Loucy (cell line): ENCODE measurements at regions not wholly inside any gene's neighbourhood (a gene's known extent, or its start where the extent isn't known, plus 50 kb on each side); places are given as distances from the start of the nearest gene placed in this dataset.

Source experiments
- H2AFZ ChIP-seq: fragments of 200-600 bp; sonication (generic); 2 replicates; pipeline ENCODE4 v1.6.0; 2016; ENCODE audit warnings: antibody characterized with exemption, mild to moderate bottlenecking, low read length, moderate library complexity
- H3F3A ChIP-seq: fragments of 200-600 bp; 2 replicates; pipeline ENCODE4 v1.6.0; 2016; ENCODE audit warnings: antibody characterized with exemption, low read depth, mild to moderate bottlenecking
- H3K27me3 ChIP-seq: fragments of 200-600 bp; sonication (generic); 2 replicates; pipeline ENCODE4 v1.6.1; 2014; ENCODE audit warnings: low read length, mild to moderate bottlenecking; ENCODE audit not compliant: insufficient read depth, poor library complexity, severe bottlenecking
- H3K36me3 ChIP-seq: fragments of 200-600 bp; sonication (generic); 2 replicates; pipeline ENCODE4 v1.6.1; 2016; ENCODE audit warnings: low read length; ENCODE audit not compliant: insufficient read depth
- H3K4me1 ChIP-seq: fragments of 200-600 bp; sonication (generic); 2 replicates; pipeline ENCODE4 v1.5.1; 2014; ENCODE audit warnings: low read length, mild to moderate bottlenecking; ENCODE audit not compliant: insufficient read depth, poor library complexity, severe bottlenecking
- H3K4me2 ChIP-seq: fragments of 200-600 bp; sonication (generic); 2 replicates; pipeline ENCODE4 v1.6.0; 2014; ENCODE audit warnings: antibody characterized with exemption, low read length, low read depth, mild to moderate bottlenecking; ENCODE audit not compliant: poor library complexity, severe bottlenecking
- H3K4me3 ChIP-seq: fragments of 200-600 bp; sonication (generic); 2 replicates; pipeline ENCODE4 v1.5.1; 2014; ENCODE audit warnings: low read length, mild to moderate bottlenecking, mixed read lengths; ENCODE audit not compliant: poor library complexity, severe bottlenecking
- H3K79me2 ChIP-seq: fragments of 200-600 bp; sonication (generic); 2 replicates; pipeline ENCODE4 v1.6.1; 2014; ENCODE audit warnings: low read length; ENCODE audit not compliant: insufficient read depth
- H3K9ac ChIP-seq: fragments of 200-600 bp; sonication (generic); 2 replicates; pipeline ENCODE4 v1.6.0; 2014; ENCODE audit warnings: mild to moderate bottlenecking, low read depth, low read length, moderate library complexity; ENCODE audit not compliant: poor library complexity, severe bottlenecking
- H3K9me2 ChIP-seq: fragments of 200-600 bp; sonication (generic); replicated peaks from 2 replicates; pipeline ENCODE4 v1.6.1; 2016; ENCODE audit warnings: low read depth, low read length, mixed read lengths
- H3K9me3 ChIP-seq: fragments of 200-600 bp; sonication (generic); 2 replicates; pipeline ENCODE4 v1.6.1; 2014; ENCODE audit warnings: mild to moderate bottlenecking, antibody characterized with exemption, low read length, low read depth; ENCODE audit not compliant: insufficient read depth
- H4K20me1 ChIP-seq: fragments of 200-600 bp; sonication (generic); 2 replicates; pipeline ENCODE4 v1.6.0; 2014; ENCODE audit warnings: antibody characterized with exemption, low read length, mild to moderate bottlenecking; ENCODE audit not compliant: insufficient read depth, poor library complexity, severe bottlenecking
- CTCF ChIP-seq: fragments of 200-600 bp; sonication (generic); conservative IDR thresholded peaks from 2 replicates; pipeline ENCODE4 v1.5.1; 2014; ENCODE audit warnings: mild to moderate bottlenecking, antibody characterized with exemption, low read length
- EZH2phosphoT487 ChIP-seq: fragments of 200-600 bp; IDR thresholded peaks from 2 replicates; pipeline ENCODE4 v1.6.1; 2018; ENCODE audit warnings: antibody characterized with exemption, mild to moderate bottlenecking, moderate library complexity, borderline replicate concordance

GRCh38 chr2:226581004-226581403 is 218.6 kb downstream of the IRS1 start:
- Histone ChIP-seq H3K79me2 (no peaks in the 10 kb centered on the region), H3K27me3 (no peaks in the 10 kb centered on the region), H3K4me1 (no peaks in the 10 kb centered on the region), H3K9me3 (no peaks in the 10 kb centered on the region), H4K20me1 (no peaks in the 10 kb centered on the region), H3K36me3 (no peaks in the 10 kb centered on the region), H3K9me2 (no peaks in the 10 kb centered on the region; the same call in 1 of the 2 replicates), H3K9ac (no peak overlapping the region), H3K4me2 (no peak overlapping the region), H2AFZ (no peak overlapping the region), H3K4me3 (no peak overlapping the region), H3F3A (no peaks in the 10 kb centered on the region)
- no peak for TF ChIP-seq CTCF
- TF ChIP-seq EZH2phosphoT487 = no peak

GRCh38 chr2:226580403-226580802 is 219.2 kb downstream of the IRS1 start:
- Histone ChIP-seq H4K20me1 (no peaks in the 10 kb centered on the region), H3K4me3 (no peak overlapping the region), H3K4me2 (no peak overlapping the region), H3F3A (no peaks in the 10 kb centered on the region), H3K79me2 (no peaks in the 10 kb centered on the region), H3K27me3 (no peaks in the 10 kb centered on the region), H3K9me3 (no peaks in the 10 kb centered on the region), H3K9me2 (no peaks in the 10 kb centered on the region; the same call in 1 of the 2 replicates), H2AFZ (no peak overlapping the region), H3K9ac (no peak overlapping the region), H3K36me3 (no peaks in the 10 kb centered on the region), H3K4me1 (no peaks in the 10 kb centered on the region)
- TF ChIP-seq CTCF = no peak
- no peak for TF ChIP-seq EZH2phosphoT487

GRCh38 chr2:226579519-226579918 is 220.1 kb downstream of the IRS1 start:
- Histone ChIP-seq H3K9ac (no peak overlapping the region), H4K20me1 (no peaks in the 10 kb centered on the region), H3K4me3 (no peak overlapping the region), H3K27me3 (no peaks in the 10 kb centered on the region), H3K4me2 (no peak overlapping the region), H3K36me3 (no peaks in the 10 kb centered on the region), H3K4me1 (no peaks in the 10 kb centered on the region), H3K79me2 (no peaks in the 10 kb centered on the region), H3F3A (no peaks in the 10 kb centered on the region), H3K9me2 (no peaks in the 10 kb centered on the region; the same call in 1 of the 2 replicates), H3K9me3 (no peaks in the 10 kb centered on the region), H2AFZ (no peak overlapping the region)
- TF ChIP-seq EZH2phosphoT487 (no peak), CTCF (no peak)
